Calu3 (cell line): ENCODE measurements at regions not wholly inside any gene's neighbourhood (a gene's known extent, or its start where the extent isn't known, plus 50 kb on each side); places are given as distances from the start of the nearest gene placed in this dataset.
"Not testable (repeated sequence)": the region's sequence is repeated elsewhere in the genome, so short reads cannot be mapped to it uniquely, and the experiment has no call there.

Experiments
- BruUV-seq: library from RNA; stranded (reverse); fragments of 400-500 nt; replicated peaks from 2 replicates; lab custom pipeline; 2021; lab: Mats Ljungman, UMichigan
- CTCF ChIA-PET: fragments of 300-600 bp; sonication (Branson Sonifier 250); formaldehyde crosslinking; loops from one replicate; lab custom pipeline; 2022; ENCODE audit warnings: antibody characterized with exemption; lab: Charles Lee
- DNase-seq: peaks from one replicate; pipeline ENCODE4 v3.0.0; 2022
- H3K27ac Mint-ChIP-seq: one replicate; pipeline ENCODE4 v1.8.0; 2022; ENCODE audit warnings: mixed read lengths; ENCODE audit not compliant: unreplicated experiment
- H3K27me3 Mint-ChIP-seq: one replicate; pipeline ENCODE4 v1.8.0; 2022; ENCODE audit warnings: mixed read lengths; ENCODE audit not compliant: unreplicated experiment
- H3K36me3 Mint-ChIP-seq: one replicate; pipeline ENCODE4 v1.8.0; 2022; ENCODE audit warnings: mild to moderate bottlenecking, moderate library complexity, mixed read lengths; ENCODE audit not compliant: insufficient read depth, unreplicated experiment
- H3K4me1 Mint-ChIP-seq: one replicate; pipeline ENCODE4 v1.8.0; 2022; ENCODE audit warnings: mild to moderate bottlenecking, low read depth, mixed read lengths; ENCODE audit not compliant: unreplicated experiment
- H3K4me3 Mint-ChIP-seq: one replicate; pipeline ENCODE4 v1.8.0; 2022; ENCODE audit warnings: mild to moderate bottlenecking, low read depth, moderate library complexity, mixed read lengths; ENCODE audit not compliant: unreplicated experiment
- H3K9me3 Mint-ChIP-seq: one replicate; pipeline ENCODE4 v1.8.0; 2022; ENCODE audit warnings: low read depth, mixed read lengths; ENCODE audit not compliant: unreplicated experiment
- CTCF ChIP-seq: fragments of 200-600 bp; IDR thresholded peaks from one replicate; pipeline ENCODE4 v1.8.0; 2022; ENCODE audit warnings: antibody characterized with exemption; ENCODE audit not compliant: unreplicated experiment
- intact Hi-C: fragments of 100-400 bp; cut with micrococcal nuclease; formaldehyde crosslinking; loops from one replicate; pipeline ENCODE4 v1.10.0; 2022; ENCODE audit not compliant: unreplicated experiment

DNA sequence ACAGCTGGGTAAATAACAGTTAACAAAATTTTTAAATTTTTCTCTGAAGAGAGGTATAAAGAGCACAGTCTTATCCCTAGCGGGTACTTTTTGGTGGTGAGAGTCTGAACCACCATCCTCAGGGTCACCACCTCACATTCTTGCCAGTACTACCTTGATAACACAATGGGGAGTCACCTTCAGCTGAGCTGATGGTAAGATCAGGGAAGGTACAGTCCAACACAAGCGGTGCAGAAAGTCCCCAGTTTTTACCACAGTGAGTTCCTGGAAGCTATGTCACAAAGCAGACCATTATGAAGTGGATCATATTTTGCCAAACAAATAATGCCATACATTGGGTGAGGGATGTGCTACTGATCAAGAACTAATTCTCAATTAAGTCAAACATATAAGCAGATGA lies 176.9 kb downstream of the FASLG start:
- no peak for TF ChIP-seq CTCF
- Mint-ChIP-seq H3K27ac (no peak overlapping the region), H3K4me3 (no peak overlapping the region), H3K27me3 (no peaks in the 10 kb centered on the region), H3K9me3 (no peaks in the 10 kb centered on the region), H3K36me3 (no peaks in the 10 kb centered on the region), H3K4me1 (no peaks in the 10 kb centered on the region)
- no TSS peak for BruUV-seq
- CTCF ChIA-PET = interaction anchor here (1.0 to 1.7 kb wide), 2 partner anchors 10 to 134 kb away, joined by 3 to 5 read pairs; no protein-coding TSS in a partner anchor
- no peak for DNase-seq
- intact Hi-C loops = no loop called here

DNA sequence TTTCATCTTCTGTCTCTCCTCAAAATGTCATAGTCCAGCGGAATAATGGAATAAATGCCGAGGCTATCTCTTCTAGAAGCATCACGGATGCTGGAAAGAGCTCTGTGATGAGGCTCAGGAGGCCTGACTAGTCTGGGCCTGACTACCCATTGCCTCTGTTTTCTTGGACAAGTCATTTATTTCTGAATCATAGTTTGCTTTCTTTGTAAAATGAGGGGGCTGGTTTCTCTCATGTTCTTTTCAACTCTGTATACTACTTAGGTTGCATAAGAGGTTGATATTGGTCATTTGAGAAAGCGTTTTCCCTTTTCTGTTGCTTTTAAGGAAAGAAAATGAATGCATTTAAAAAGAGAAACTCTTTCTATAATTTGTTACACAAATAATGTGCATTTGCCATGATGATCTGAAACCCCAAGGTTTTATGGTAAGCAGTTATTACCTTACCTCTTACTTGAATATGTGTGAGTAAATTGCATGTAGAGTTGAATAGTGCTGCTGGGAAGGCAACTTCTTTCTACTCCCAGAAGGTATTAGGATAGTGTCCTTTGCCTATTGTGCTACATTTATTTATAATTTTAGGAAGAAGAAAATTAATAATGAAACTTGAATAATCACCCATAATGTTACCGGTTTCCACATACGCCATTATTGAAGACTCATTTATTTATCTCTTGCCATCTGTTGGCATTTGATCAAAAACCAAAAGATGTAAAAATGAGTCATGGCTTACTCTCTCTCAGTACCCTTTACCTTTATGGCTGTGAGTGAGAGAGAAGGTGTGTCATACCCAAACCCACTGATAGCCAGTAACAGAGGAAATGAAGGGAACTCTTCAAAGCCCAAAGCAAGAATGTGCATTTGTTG lies 179.1 kb downstream of the FASLG start:
- H3K9me3 Mint-ChIP-seq = no peaks in the 10 kb centered on the region
- intact Hi-C loops = no loop called here
- no peaks in the 10 kb centered on the region for H3K36me3 Mint-ChIP-seq
- no peak for DNase-seq
- BruUV-seq = no TSS peak
- H3K27ac Mint-ChIP-seq = no peak overlapping the region
- no peak for TF ChIP-seq CTCF
- CTCF ChIA-PET = no interaction called here
- H3K4me1 Mint-ChIP-seq = no peaks in the 10 kb centered on the region
- no peaks in the 10 kb centered on the region for H3K27me3 Mint-ChIP-seq
- H3K4me3 Mint-ChIP-seq = no peak overlapping the region

GRCh38 chr1:172838680-172839313 lies 179.9 kb downstream of the FASLG start:
- no peak for DNase-seq
- H3K36me3 Mint-ChIP-seq = no peaks in the 10 kb centered on the region
- CTCF ChIA-PET = no interaction called here

DNA sequence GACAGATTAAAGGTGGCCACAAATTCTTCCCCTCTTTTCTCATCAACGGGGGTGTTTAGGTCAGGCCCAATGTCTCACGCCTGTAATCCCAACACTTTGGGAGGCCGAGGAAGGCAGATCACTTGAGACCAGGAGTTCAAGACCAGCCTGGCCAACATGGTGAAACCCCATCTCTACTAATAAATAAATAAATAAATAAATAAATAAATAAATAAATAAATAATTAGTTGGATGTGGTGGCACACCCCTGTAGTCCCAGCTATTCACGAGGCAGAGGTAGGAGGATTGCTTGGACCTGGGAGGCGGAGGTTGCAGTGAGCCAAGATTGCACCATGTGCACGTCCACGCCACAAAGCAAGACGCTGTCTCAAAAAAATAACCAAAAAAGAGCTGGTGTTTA lies 180.7 kb downstream of the FASLG start:
- H3K27ac Mint-ChIP-seq, BruUV-seq, H3K27me3 Mint-ChIP-seq, DNase-seq, H3K4me1 Mint-ChIP-seq, H3K4me3 Mint-ChIP-seq, intact Hi-C loops, H3K36me3 Mint-ChIP-seq, H3K9me3 Mint-ChIP-seq, CTCF ChIA-PET: not testable (repeated sequence)

More at GRCh38 chr1:172838680-172839313, 179.9 kb downstream of the FASLG start:
- intact Hi-C loops = no loop called here
- Mint-ChIP-seq H3K27me3 (no peaks in the 10 kb centered on the region), H3K9me3 (no peaks in the 10 kb centered on the region), H3K4me1 (no peaks in the 10 kb centered on the region), H3K27ac (no peak overlapping the region), H3K4me3 (no peak overlapping the region)
- BruUV-seq = no TSS peak
- no peak for TF ChIP-seq CTCF
